Spleen (tissue), 7 donors: ENCODE measurements at regions not wholly inside any gene's neighbourhood (a gene's known extent, or its start where the extent isn't known, plus 50 kb on each side); places are given as distances from the start of the nearest gene placed in this dataset.

Experiments used
- CTCF ChIP-seq, 11 experiments: fragments of 200-600 bp in 7 of 11; fragments of 450-650 bp in 4 of 11; sonication (generic) in 4 of 11; IDR thresholded peaks in 8 of 11; conservative IDR thresholded peaks in 3 of 11; 1 replicate in 7 of 11; 2 replicates in 4 of 11; pipeline versions ENCODE4 v1.4.0 to v1.8.0; 2016 to 2021; ENCODE audit warnings: antibody characterized with exemption in 11 of 11, inconsistent platforms in 4 of 11, mild to moderate bottlenecking in 1 of 11
- POLR2A ChIP-seq, 3 donors: fragments of 450-650 bp; IDR thresholded peaks; one replicate each; pipeline ENCODE4 v1.5.1; 2017; ENCODE audit warnings: antibody characterized with exemption in 3 of 3, mild to moderate bottlenecking in 1 of 3
- POLR2AphosphoS5 ChIP-seq, 3 donors: sonication (generic); formaldehyde crosslinking; IDR thresholded peaks; one replicate each; pipeline ENCODE4 v1.5.1; 2017; ENCODE audit warnings: antibody characterized with exemption in 3 of 3
- donor health status: DM: no; HTN: no; CAD: no; lungs with moderate emphysema.
- donor health status: DM: no; HTN: no; CAD: no.
- donor health status: DM: no; HTN: no; CAD: no.

GRCh38 chr10:3476186-3476585, 303.6 kb upstream of the PITRM1 start:
- TF ChIP-seq CTCF (IDR thresholded peaks at IDR 0.05 in 8 of 11, conservative IDR thresholded peaks at IDR 0.05 in 3 of 11) (no peak), POLR2AphosphoS5 (IDR thresholded peaks at IDR 0.05) (no peak), POLR2A (IDR thresholded peaks at IDR 0.05) (no peak)
